DMS153 treated with DMSO at 0.1 percent for 48 hours (cell line): ENCODE measurements at regions not wholly inside any gene's neighbourhood (a gene's known extent, or its start where the extent isn't known, plus 50 kb on each side); places are given as distances from the start of the nearest gene placed in this dataset.

Experiments
- DNase-seq: peaks from one replicate; lab custom pipeline; 2025; ENCODE audit not compliant: unreplicated experiment; lab: John Stamatoyannopoulos, UW

GRCh38 chr11:29783506-29783905 is 233.3 kb downstream of the KCNA4 start:
- DNase-seq: no peak

- DNase-seq: no peak
These were observed 234.4 kb downstream of the KCNA4 start for GRCh38 chr11:29782447-29782846.

GRCh38 chr11:29781268-29781667 is 235.6 kb downstream of the KCNA4 start:
- DNase-seq: no peak

- no peak for DNase-seq
These were observed 236.1 kb downstream of the KCNA4 start for GRCh38 chr11:29780756-29781155.

GRCh38 chr11:29773656-29774264 is 243.1 kb downstream of the KCNA4 start:
- DNase-seq: no peak

DNA sequence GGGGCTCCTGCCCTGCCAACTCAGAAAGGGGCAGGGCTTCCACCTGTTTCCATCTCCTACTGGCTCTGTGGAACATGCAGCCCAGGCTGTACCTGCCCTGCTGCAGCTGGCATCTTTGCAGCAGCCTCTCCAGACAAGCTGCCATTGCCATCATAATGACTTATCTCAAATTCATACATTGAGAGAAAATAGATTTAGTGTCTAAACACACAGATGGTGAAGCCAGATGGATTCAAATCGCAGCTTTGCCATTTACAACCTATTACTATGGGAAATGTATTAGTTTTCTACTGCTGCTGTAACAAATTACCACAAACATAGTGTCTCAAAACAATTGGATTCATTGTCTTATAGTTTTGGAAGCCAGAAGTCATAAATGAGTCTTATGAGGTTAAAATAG is 260.0 kb downstream of the KCNA4 start:
- DNase-seq: no peak

- DNase-seq: no peak
These were observed 261.4 kb downstream of the KCNA4 start for GRCh38 chr11:29755474-29755873.

DNA sequence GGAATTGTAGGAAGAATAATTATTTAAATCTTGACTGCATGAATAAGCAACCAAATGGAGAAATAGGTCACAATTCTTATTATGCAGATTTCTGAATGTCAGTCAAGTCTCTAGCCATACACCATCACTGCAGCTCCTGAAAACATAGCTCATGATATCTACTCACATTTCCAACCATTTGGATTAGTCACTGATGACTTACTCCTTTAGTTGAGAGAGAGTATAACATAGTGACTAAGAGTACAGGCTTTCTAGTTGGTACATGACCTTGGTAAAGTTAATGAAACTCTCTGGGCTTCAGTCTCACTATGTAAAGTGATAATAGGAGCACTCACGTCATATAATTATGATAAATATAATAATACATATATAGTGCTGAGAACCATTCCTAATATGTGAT is 265.2 kb downstream of the KCNA4 start:
- DNase-seq: no peak

DNA sequence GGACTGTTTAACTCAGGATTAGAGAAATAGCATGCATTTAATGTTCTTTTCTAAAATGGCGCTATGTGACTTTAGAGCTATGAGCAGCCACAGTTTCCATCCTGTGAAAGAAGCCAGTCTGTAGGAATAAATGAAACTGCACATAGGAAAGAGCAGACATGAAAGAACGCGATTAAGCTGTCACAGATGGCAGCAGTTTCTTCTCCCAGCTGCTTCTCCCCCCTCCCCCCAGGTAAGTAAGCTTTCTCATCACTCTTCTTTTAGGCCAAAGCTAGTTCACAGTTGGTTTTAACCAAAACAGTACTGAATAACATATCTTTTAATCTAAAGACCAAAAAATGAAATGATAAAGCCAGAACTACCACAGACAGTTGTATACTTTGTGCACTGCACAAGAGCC is 266.4 kb downstream of the KCNA4 start:
- DNase-seq: no peak

DNA sequence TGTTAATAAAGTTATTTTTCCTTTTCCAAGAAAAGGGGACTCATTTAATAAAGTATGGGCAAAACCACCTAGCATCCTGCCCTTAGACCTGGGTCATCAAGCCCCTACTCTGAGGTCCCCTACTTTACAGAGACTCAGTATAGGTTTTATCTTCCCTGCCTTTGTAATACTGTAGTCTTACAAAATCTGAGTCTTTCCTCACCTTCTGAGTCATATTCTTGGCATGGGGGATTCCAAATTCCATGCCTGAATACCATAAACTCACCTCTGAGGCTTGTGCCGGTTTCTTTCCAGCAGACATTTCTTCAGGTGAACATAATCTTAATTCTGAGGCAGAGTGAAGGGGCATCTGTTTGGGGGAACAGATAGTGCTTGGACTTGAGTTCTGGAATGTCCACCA is 282.5 kb downstream of the KCNA4 start:
- no peak for DNase-seq

GRCh38 chr11:29713831-29714320 is 303.0 kb downstream of the KCNA4 start:
- DNase-seq: no peak

- no peak for DNase-seq
These were observed 304.2 kb downstream of the KCNA4 start for GRCh38 chr11:29712616-29713015.

DNA sequence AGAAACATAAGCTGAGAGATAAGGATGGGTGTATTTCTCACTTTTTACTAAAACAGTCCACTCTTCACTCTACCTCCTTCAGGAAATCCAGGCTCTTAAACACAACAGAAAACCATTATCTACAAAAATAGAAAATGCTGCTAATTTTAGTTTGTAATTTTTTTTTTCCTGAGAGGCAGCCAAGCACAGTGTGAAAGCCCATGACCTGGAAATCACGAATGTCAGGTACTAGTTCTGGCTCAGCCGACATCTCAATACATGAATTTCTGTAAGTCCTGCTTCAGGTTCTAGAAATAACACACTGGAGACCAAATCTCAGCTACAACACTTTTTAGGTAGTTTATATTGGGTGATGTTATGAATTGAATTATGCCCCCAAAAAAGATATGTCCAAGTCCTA is 308.9 kb downstream of the KCNA4 start:
- no peak for DNase-seq

- DNase-seq: no peak
These were observed 331.5 kb downstream of the KCNA4 start for GRCh38 chr11:29685361-29685760.

- DNase-seq: no peak
These were observed 334.0 kb downstream of the KCNA4 start for GRCh38 chr11:29682856-29683255.

DNA sequence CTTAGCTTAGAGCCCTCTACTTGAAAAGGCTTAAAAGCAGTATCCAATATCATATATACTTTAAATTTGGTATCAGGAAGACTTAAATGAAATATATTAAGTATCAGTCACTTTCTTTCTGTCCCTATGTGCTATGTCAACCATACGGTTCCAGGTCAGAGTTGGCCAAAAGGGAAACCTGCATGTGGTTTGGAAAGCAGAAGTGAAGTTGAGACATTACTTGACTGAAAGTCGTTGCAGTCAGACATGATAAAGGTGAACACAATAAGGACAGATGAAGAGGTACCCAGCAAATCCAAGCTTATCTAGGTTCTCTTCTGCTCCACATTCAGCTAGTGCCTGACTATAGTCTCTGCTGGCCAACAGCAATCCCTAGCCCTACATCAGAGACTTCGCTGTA is 336.8 kb downstream of the KCNA4 start:
- no peak for DNase-seq

DNA sequence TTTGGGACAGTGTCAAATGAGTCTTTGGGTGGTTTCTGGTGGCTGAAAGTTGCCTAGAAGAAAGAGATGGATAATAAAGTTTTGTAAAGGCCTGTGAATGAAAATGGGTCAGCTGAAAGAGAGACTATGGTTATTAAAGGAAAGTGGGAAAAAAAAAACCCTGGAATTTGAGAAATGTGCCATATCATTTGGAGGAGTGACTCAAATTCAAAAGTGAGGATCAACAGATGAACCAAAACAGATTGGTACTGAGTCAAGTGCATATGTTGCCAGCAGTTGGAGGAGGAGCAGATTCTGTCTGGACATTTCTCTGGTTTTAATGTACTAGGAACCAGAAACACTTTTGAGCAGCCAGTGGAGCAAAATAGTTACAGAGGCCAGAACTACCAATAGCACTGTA is 339.8 kb downstream of the KCNA4 start:
- DNase-seq: no peak

- DNase-seq: no peak
These were observed 347.5 kb downstream of the KCNA4 start for GRCh38 chr11:29669310-29669709.

DNA sequence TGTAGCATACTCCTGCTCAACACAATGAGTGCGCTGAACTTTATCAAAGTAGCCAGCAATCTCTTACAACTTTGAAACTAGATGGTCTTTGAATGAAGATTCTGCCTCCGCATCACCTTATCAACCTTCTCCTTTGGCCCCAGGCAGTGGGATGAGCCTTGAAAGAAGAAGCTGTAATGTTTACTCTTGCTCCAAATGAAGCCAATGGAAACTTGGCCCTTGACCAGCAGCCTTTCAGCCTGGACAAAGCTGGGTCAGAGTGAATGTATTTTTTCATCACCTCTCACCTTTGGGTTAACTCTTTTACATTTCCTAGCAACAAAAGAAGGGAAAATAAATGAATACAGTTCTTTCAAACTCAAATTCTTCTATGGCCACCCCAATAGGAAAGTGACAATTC is 359.1 kb downstream of the KCNA4 start:
- DNase-seq: no peak

DNA sequence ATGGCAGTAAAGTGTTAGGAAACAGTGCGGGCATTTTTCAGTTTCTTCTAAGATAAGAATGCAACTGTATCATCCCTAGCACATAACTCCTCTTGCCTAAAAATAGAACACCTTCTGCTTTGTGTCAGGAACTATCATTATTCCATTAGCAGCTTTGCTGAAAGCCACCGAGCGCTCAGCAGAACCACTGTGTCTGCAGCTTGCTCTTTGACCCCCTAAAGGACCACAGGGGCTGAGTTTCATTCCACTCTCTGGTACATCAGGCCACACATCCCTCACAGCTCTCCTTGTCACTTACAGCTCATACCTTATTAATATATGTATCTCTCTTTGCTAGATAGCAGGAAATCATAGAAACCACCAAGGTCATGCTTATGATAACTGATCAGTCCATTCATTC is 360.2 kb downstream of the KCNA4 start:
- no peak for DNase-seq

DNA sequence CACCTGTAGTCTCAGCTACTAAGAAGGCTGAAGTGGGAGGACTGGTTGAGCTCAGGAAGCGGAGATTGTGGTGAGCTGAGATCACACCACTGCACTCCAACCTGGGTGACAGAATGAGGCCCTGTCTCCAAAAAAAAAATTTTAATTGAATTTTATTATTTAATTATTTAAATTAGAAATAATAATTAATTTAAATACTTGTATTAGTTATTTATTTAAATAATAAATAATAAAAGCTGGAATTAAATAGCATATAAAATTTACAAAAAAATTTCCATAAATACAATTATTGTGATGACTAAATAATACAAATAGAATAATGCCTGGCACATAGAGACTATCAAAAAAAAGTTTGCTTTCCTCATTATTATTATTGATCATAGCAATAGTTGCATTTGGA is 371.5 kb downstream of the KCNA4 start:
- no peak for DNase-seq

- no peak for DNase-seq
These were observed 375.6 kb downstream of the KCNA4 start for GRCh38 chr11:29641201-29641600.

DNA sequence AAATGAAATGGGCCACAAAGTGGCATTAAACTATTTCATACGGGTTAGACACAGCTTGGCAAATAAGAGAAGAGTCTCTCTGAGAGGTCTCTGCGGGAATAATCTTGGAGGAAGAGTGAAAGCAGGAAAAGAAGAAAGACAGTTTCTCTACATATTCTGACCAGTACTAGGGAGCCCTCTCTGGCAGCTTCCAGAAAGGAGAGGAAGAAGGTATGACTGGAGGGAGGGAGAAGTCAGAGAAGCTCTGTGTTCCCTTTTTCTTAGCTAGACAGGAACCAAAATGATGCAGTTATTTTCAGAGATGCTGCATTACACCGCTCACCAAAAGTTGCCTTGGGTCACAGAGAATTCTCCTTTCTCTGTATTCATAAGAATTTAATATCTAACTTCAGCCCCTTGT is 382.1 kb downstream of the KCNA4 start:
- DNase-seq: no peak

GRCh38 chr11:29634244-29634643 is 382.6 kb downstream of the KCNA4 start:
- DNase-seq: no peak
